Aorta (tissue), 5 donors: ENCODE measurements at regions not wholly inside any gene's neighbourhood (a gene's known extent, or its start where the extent isn't known, plus 50 kb on each side); places are given as distances from the start of the nearest gene placed in this dataset.

Experiments used
- ATAC-seq: fragments of 200-7000 bp; cut with Tn5 transposase; one replicate; pipeline ENCODE4 v1.9.1; 2022; ENCODE audit warnings: moderate library complexity; ENCODE audit not compliant: low FRiP score
- DNase-seq, 2 donors: peaks; one replicate each; pipeline ENCODE4 v3.0.0-alpha.2; 2020
- H3K27ac ChIP-seq, 2 donors: one replicate each; pipeline ENCODE4 v1.5.1; 2013; ENCODE audit warnings: low read length in 2 of 2, mild to moderate bottlenecking in 2 of 2, moderate library complexity in 2 of 2, control low read depth in 1 of 2, inconsistent platforms in 1 of 2, low read depth in 1 of 2
- H3K27me3 ChIP-seq, 2 donors: one replicate each; pipeline ENCODE4 v1.6.1; 2013; ENCODE audit warnings: control low read depth in 1 of 2, low read length in 1 of 2, mild to moderate bottlenecking in 1 of 2, moderate library complexity in 1 of 2; ENCODE audit not compliant: insufficient read depth in 2 of 2, control insufficient read depth in 1 of 2
- H3K36me3 ChIP-seq, 2 donors: one replicate each; pipeline ENCODE4 v1.6.1; 2013; ENCODE audit warnings: control low read depth in 1 of 2, low read length in 1 of 2, mild to moderate bottlenecking in 1 of 2; ENCODE audit not compliant: insufficient read depth in 2 of 2, control insufficient read depth in 1 of 2
- H3K4me1 ChIP-seq, 2 donors: one replicate each; pipeline ENCODE4 v1.6.1; 2013; ENCODE audit warnings: low read length in 2 of 2, control low read depth in 1 of 2, mild to moderate bottlenecking in 1 of 2, moderate library complexity in 1 of 2; ENCODE audit not compliant: insufficient read depth in 2 of 2, control insufficient read depth in 1 of 2
- H3K4me3 ChIP-seq, 2 donors: one replicate each; pipeline ENCODE4 v1.5.1; 2013; ENCODE audit warnings: low read length in 2 of 2, control low read depth in 1 of 2, mild to moderate bottlenecking in 1 of 2
- H3K9me3 ChIP-seq: one replicate; pipeline ENCODE4 v1.6.1; 2013; ENCODE audit warnings: mild to moderate bottlenecking, low read length; ENCODE audit not compliant: control insufficient read depth
- WGBS, 2 donors: extraction: QIAGEN DNeasy Blood & Tissue Kit; methylation state at CpG; one replicate each; pipeline ENCODE4 v1.1.7; 2013; 5-methylcytosine and 5-hydroxymethylcytosine counted together
- intact Hi-C, 2 donors: fragments of 100-400 bp; cut with DNase I; formaldehyde crosslinking; loops; one replicate each; pipeline versions ENCODE4 v1.14.2 to v1.15.0; 2022
- donor health status: healthy with polysubstance abuse.
- donor health status: Bipolar disorder and iron deficiency.
- donor health status: DM: no; HTN: no; CAD: no.
- donor health status: DM: no; HTN: no; CAD: no.
- donor health status: DM: yes; HTN: yes; CAD: no.

GRCh38 chr5:68478301-68479095, 262.9 kb downstream of the PIK3R1 start:
- H3K27ac ChIP-seq, result peak overlapping the region in 1 of 2 donors; percentile 12
- no peaks in the 10 kb centered on the region for H3K9me3 ChIP-seq
- H3K27me3 ChIP-seq, result no peaks in the 10 kb centered on the region
- WGBS, 2 donors, result 49 to 50% methylated on average over 2 of the region's 2 CpGs
- peaks cover 4 to 8% of the 10 kb centered on the region in 2 donors for H3K4me1 ChIP-seq
- DNase-seq, result no peak
- peak; percentile 47 for ATAC-seq
- intact Hi-C loops, result no loop called here
- no peaks in the 10 kb centered on the region for H3K36me3 ChIP-seq
- no peak overlapping the region for H3K4me3 ChIP-seq

GRCh38 chr5:68479524-68479923, 264.0 kb downstream of the PIK3R1 start:
- no peak overlapping the region for H3K4me3 ChIP-seq
- H3K27ac ChIP-seq, result peak overlapping the region in 1 of 2 donors; percentile 6
- H3K9me3 ChIP-seq, result peaks cover 2% of the 10 kb centered on the region
- no peaks in the 10 kb centered on the region for H3K27me3 ChIP-seq
- H3K4me1 ChIP-seq, result peaks cover 4 to 8% of the 10 kb centered on the region in 2 donors
- DNase-seq (no peak), ATAC-seq (no peak)
- intact Hi-C loops, result no loop called here
- 85 to 89% methylated on average over 2 of the region's 2 CpGs for WGBS, 2 donors
- no peaks in the 10 kb centered on the region for H3K36me3 ChIP-seq

GRCh38 chr5:68480335-68480940, 264.9 kb downstream of the PIK3R1 start:
- Histone ChIP-seq H3K4me3 (no peak overlapping the region), H3K36me3 (no peaks in the 10 kb centered on the region), H3K27ac (peak overlapping the region in 1 of 2 donors; percentile 48), H3K4me1 (peaks cover 4 to 8% of the 10 kb centered on the region in 2 donors), H3K9me3 (peaks cover 2% of the 10 kb centered on the region), H3K27me3 (no peaks in the 10 kb centered on the region)
- 74 to 76% methylated on average over 4 of the region's 4 CpGs for WGBS, 2 donors
- DNase-seq, result no peak
- no peak for ATAC-seq
- intact Hi-C loops, result no loop called here

DNA sequence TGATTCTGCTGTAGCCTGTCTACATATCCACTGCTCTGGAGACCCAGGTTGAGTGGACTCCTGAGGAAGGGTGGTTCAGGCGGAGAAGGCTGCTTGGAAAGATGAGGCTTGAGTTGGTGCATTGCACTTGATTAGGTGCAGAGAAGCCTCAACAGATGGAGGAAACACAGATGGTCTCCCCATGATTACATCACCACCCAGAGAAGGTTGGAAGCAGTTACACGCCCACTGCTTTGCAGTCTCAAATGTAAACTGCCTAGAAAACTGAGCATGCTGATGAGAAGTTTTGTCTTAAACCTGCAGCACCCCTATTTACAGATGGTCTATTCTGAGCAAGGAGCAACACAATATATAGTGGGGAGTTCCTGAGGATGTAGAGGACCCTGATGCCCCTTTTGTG, 266.6 kb downstream of the PIK3R1 start:
- H3K27ac ChIP-seq, result no peak overlapping the region
- no peak for DNase-seq
- peaks cover 4 to 8% of the 10 kb centered on the region in 2 donors for H3K4me1 ChIP-seq
- ATAC-seq, result no peak
- no peak overlapping the region for H3K4me3 ChIP-seq
- H3K9me3 ChIP-seq, result peaks cover 2% of the 10 kb centered on the region
- H3K27me3 ChIP-seq, result no peaks in the 10 kb centered on the region
- H3K36me3 ChIP-seq, result no peaks in the 10 kb centered on the region
- intact Hi-C loops, result no loop called here
- 93 to 95% methylated on average over 2 of the region's 2 CpGs for WGBS, 2 donors

- H3K27me3 ChIP-seq, result no peaks in the 10 kb centered on the region
- 85 to 88% methylated on average over 4 of the region's 4 CpGs for WGBS, 2 donors
- no peak overlapping the region for H3K27ac ChIP-seq
- peaks cover 2% of the 10 kb centered on the region for H3K9me3 ChIP-seq
- no peak overlapping the region for H3K4me3 ChIP-seq
- peaks cover 4% of the 10 kb centered on the region in 2 donors for H3K4me1 ChIP-seq
- no peaks in the 10 kb centered on the region for H3K36me3 ChIP-seq
- DNase-seq, result no peak
- intact Hi-C loops, result no loop called here
- no peak for ATAC-seq
Measured at GRCh38 chr5:68484307-68485068, 268.9 kb downstream of the PIK3R1 start.

GRCh38 chr5:68489556-68489955, 274.0 kb downstream of the PIK3R1 start:
- Histone ChIP-seq H3K9me3 (no peaks in the 10 kb centered on the region), H3K27me3 (no peaks in the 10 kb centered on the region), H3K27ac (no peak overlapping the region), H3K4me1 (no peaks in the 10 kb centered on the region), H3K4me3 (no peak overlapping the region), H3K36me3 (no peaks in the 10 kb centered on the region)
- 31 to 62% methylated on average over 1 of the region's 1 CpG for WGBS, 2 donors
- intact Hi-C loops, result no loop called here
- DNase-seq (no peak), ATAC-seq (no peak)

DNA sequence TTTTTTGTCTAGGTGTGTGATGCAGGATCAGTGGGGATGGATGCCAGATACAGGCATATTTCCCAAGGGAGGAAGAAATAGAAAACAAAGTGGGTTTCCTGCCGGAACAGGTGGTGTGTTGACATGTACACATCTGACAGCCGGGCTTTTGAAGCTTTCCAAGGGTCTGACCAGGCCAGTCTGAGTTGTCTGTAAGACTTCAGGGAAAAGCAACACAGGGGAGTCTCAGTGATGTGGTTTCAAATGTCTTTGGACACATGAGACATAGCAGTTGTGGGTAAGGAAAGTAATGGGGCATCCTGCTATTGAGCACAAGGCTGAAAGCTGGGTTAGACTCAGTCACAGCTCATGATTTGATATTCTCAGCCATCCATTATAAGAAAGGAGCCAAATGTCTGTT, 274.9 kb downstream of the PIK3R1 start:
- WGBS, 2 donors, result 91 to 92% methylated on average over 2 of the region's 2 CpGs
- ATAC-seq, result no peak
- intact Hi-C loops, result no loop called here

GRCh38 chr5:68494771-68495170, 279.2 kb downstream of the PIK3R1 start:
- WGBS, 2 donors, result 99 to 100% methylated on average over 1 of the region's 1 CpG
- ATAC-seq (no peak), DNase-seq (no peak)
- Histone ChIP-seq H3K36me3 (no peaks in the 10 kb centered on the region), H3K4me3 (no peak overlapping the region), H3K4me1 (no peaks in the 10 kb centered on the region), H3K27ac (no peak overlapping the region), H3K9me3 (peaks cover 2% of the 10 kb centered on the region), H3K27me3 (no peaks in the 10 kb centered on the region)
- intact Hi-C loops, result no loop called here

More for the DNA sequence above, 274.9 kb downstream of the PIK3R1 start:
- H3K4me3 ChIP-seq, result no peak overlapping the region
- H3K9me3 ChIP-seq, result no peaks in the 10 kb centered on the region
- H3K36me3 ChIP-seq, result no peaks in the 10 kb centered on the region
- no peaks in the 10 kb centered on the region for H3K4me1 ChIP-seq
- H3K27ac ChIP-seq, result no peak overlapping the region
- no peaks in the 10 kb centered on the region for H3K27me3 ChIP-seq
- no peak for DNase-seq
